Transverse colon (tissue), 4 donors: ENCODE measurements at regions not wholly inside any gene's neighbourhood (a gene's known extent, or its start where the extent isn't known, plus 50 kb on each side); places are given as distances from the start of the nearest gene placed in this dataset.
"Not testable (repeated sequence)": the region's sequence is repeated elsewhere in the genome, so short reads cannot be mapped to it uniquely, and the experiment has no call there.

ENCODE experiments used
- CTCF ChIP-seq, 5 experiments: fragments of 200-600 bp in 3 of 5; fragments of 450-650 bp in 2 of 5; sonication (generic) in 3 of 5; IDR thresholded peaks; 1 replicate in 2 of 5; 2 replicates in 3 of 5; pipeline ENCODE4 v1.5.1; 2016 to 2017; ENCODE audit warnings: antibody characterized with exemption in 5 of 5, inconsistent platforms in 3 of 5, mild to moderate bottlenecking in 2 of 5, moderate library complexity in 1 of 5
- POLR2AphosphoS5 ChIP-seq, 3 donors: sonication (generic); formaldehyde crosslinking; IDR thresholded peaks; one replicate each; pipeline ENCODE4 v1.6.1; 2016; ENCODE audit warnings: antibody characterized with exemption in 3 of 3

- not testable (repeated sequence) for TF ChIP-seq CTCF, POLR2AphosphoS5 (IDR thresholded peaks at IDR 0.05)
These were observed 62.7 kb upstream of the EZR start for GRCh38 chr6:158881884-158882283.
